ENCODE measurements at regions not wholly inside any gene's neighbourhood (a gene's known extent, or its start where the extent isn't known, plus 50 kb on each side); places are given as distances from the start of the nearest gene placed in this dataset.
"Not testable (repeated sequence)": the region's sequence is repeated elsewhere in the genome, so short reads cannot be mapped to it uniquely, and the experiment has no call there.

GRCh38 chrY:7501236-7501635, 589.7 kb upstream of the AMELY start:
- no peak overlapping the region for H3K27ac Mint-ChIP-seq
- Histone ChIP-seq H3K4me2 (replicated peaks; ENCODE audit: low read depth, low read length, poor library complexity, severe bottlenecking) (no peak overlapping the region), H3K79me2 (ENCODE audit: control insufficient read depth, insufficient read depth, low read length) (no peaks in the 10 kb centered on the region), H3K36me3 (replicated peaks in 1 of 2; ENCODE audit: control extremely low read depth in 1 of 2, control insufficient read depth in 1 of 2, extremely low read depth in 1 of 2, insufficient read depth in 2 of 2, low read length in 1 of 2) (no peaks in the 10 kb centered on the region), H3K27ac (ENCODE audit: low read length in 2 of 2) (no peak overlapping the region), H3K9ac (ENCODE audit: low read length) (no peak overlapping the region), H3K4me1 (ENCODE audit: control insufficient read depth in 2 of 2, insufficient read depth in 2 of 2, low read length in 2 of 2) (no peaks in the 10 kb centered on the region), H2AFZ (ENCODE audit: insufficient read depth, low read depth, low read length, poor library complexity, severe bottlenecking) (no peak overlapping the region), H3K9me3 (ENCODE audit: control extremely low read depth in 1 of 3, control insufficient read depth in 2 of 3, insufficient read depth in 1 of 3, low read length in 2 of 3) (no peaks in the 10 kb centered on the region), H3K4me3 (ENCODE audit: control extremely low read depth in 1 of 5, extremely low read depth in 1 of 5, insufficient read depth in 1 of 5, low read depth in 2 of 5, low read length in 4 of 5) (no peak overlapping the region), H4K20me1 (ENCODE audit: control insufficient read depth, insufficient read depth, low read length, poor library complexity, severe bottlenecking) (no peaks in the 10 kb centered on the region), H3K27me3 (replicated peaks in 1 of 4; ENCODE audit: control extremely low read depth in 1 of 4, control insufficient read depth in 3 of 4, insufficient read depth in 4 of 4, low read length in 3 of 4) (no peaks in the 10 kb centered on the region)
- no peak for TF ChIP-seq CTCF (IDR thresholded peaks at IDR 0.05)
- TF ChIP-seq EZH2 (IDR thresholded peaks at IDR 0.05; ENCODE audit: borderline replicate concordance, insufficient read depth, low read depth, low read length, poor library complexity, severe bottlenecking): no peak
- H3K4me1 Mint-ChIP-seq: no peaks in the 10 kb centered on the region
- no CpG with 5 or more reads among the region's 2 CpGs for WGBS (ENCODE audit: insufficient coverage)
- ChIA-PET CTCF (no interaction called here), POLR2A (no interaction called here)
- intact Hi-C loops (cut with micrococcal nuclease): no loop called here
- DNase-seq (no peak), ATAC-seq (ENCODE audit: low read depth) (no peak)
- H3K4me3 Mint-ChIP-seq: no peak overlapping the region
- no peaks in the 10 kb centered on the region for H3K9me3 Mint-ChIP-seq (ENCODE audit: insufficient read depth)
- peaks cover 8% of the 10 kb centered on the region for H3K27me3 Mint-ChIP-seq

GRCh38 chrY:7496001-7496400, 584.4 kb upstream of the AMELY start:
- H3K27me3 Mint-ChIP-seq: peaks cover 4% of the 10 kb centered on the region
- no peak overlapping the region for H3K27ac ChIP-seq (ENCODE audit: low read length in 2 of 2)
- H4K20me1 ChIP-seq (ENCODE audit: control insufficient read depth, insufficient read depth, low read length, poor library complexity, severe bottlenecking): no peaks in the 10 kb centered on the region
- no peak for ATAC-seq (ENCODE audit: low read depth)
- H3K9ac ChIP-seq (ENCODE audit: low read length): no peak overlapping the region
- H3K4me1 Mint-ChIP-seq: no peaks in the 10 kb centered on the region
- no peak overlapping the region for H3K4me3 Mint-ChIP-seq
- no peaks in the 10 kb centered on the region for H3K4me1 ChIP-seq (ENCODE audit: control insufficient read depth in 2 of 2, insufficient read depth in 2 of 2, low read length in 2 of 2)
- POLR2A ChIA-PET: no interaction called here
- H3K79me2 ChIP-seq (ENCODE audit: control insufficient read depth, insufficient read depth, low read length): no peaks in the 10 kb centered on the region
- H3K4me3 ChIP-seq (ENCODE audit: control extremely low read depth in 1 of 5, extremely low read depth in 1 of 5, insufficient read depth in 1 of 5, low read depth in 2 of 5, low read length in 4 of 5): no peak overlapping the region
- no peaks in the 10 kb centered on the region for H3K36me3 ChIP-seq (replicated peaks in 1 of 2; ENCODE audit: control extremely low read depth in 1 of 2, control insufficient read depth in 1 of 2, extremely low read depth in 1 of 2, insufficient read depth in 2 of 2, low read length in 1 of 2)
- no peak for DNase-seq
- no CpG with 5 or more reads among the region's 1 CpG for WGBS (ENCODE audit: insufficient coverage)
- no peaks in the 10 kb centered on the region for H3K27me3 ChIP-seq (replicated peaks in 1 of 4; ENCODE audit: control extremely low read depth in 1 of 4, control insufficient read depth in 3 of 4, insufficient read depth in 4 of 4, low read length in 3 of 4)
- intact Hi-C loops (cut with micrococcal nuclease): no loop called here
- TF ChIP-seq EZH2 (IDR thresholded peaks at IDR 0.05; ENCODE audit: borderline replicate concordance, insufficient read depth, low read depth, low read length, poor library complexity, severe bottlenecking) (no peak), CTCF (IDR thresholded peaks at IDR 0.05) (no peak)
- H3K9me3 ChIP-seq (ENCODE audit: control extremely low read depth in 1 of 3, control insufficient read depth in 2 of 3, insufficient read depth in 1 of 3, low read length in 2 of 3): no peaks in the 10 kb centered on the region
- no peak overlapping the region for H3K4me2 ChIP-seq (replicated peaks; ENCODE audit: low read depth, low read length, poor library complexity, severe bottlenecking)
- CTCF ChIA-PET: no interaction called here
- H3K27ac Mint-ChIP-seq: no peak overlapping the region
- H3K9me3 Mint-ChIP-seq (ENCODE audit: insufficient read depth): no peaks in the 10 kb centered on the region
- H2AFZ ChIP-seq (ENCODE audit: insufficient read depth, low read depth, low read length, poor library complexity, severe bottlenecking): no peak overlapping the region

- intact Hi-C loops (cut with micrococcal nuclease); H2AFZ ChIP-seq (ENCODE audit: insufficient read depth, low read depth, low read length, poor library complexity, severe bottlenecking); H3K4me3 ChIP-seq (ENCODE audit: control extremely low read depth in 1 of 5, extremely low read depth in 1 of 5, insufficient read depth in 1 of 5, low read depth in 2 of 5, low read length in 4 of 5); H3K4me2 ChIP-seq (replicated peaks; ENCODE audit: low read depth, low read length, poor library complexity, severe bottlenecking); H3K27me3 ChIP-seq (replicated peaks in 1 of 4; ENCODE audit: control extremely low read depth in 1 of 4, control insufficient read depth in 3 of 4, insufficient read depth in 4 of 4, low read length in 3 of 4); H3K36me3 ChIP-seq (replicated peaks in 1 of 2; ENCODE audit: control extremely low read depth in 1 of 2, control insufficient read depth in 1 of 2, extremely low read depth in 1 of 2, insufficient read depth in 2 of 2, low read length in 1 of 2); H3K9me3 ChIP-seq (ENCODE audit: control extremely low read depth in 1 of 3, control insufficient read depth in 2 of 3, insufficient read depth in 1 of 3, low read length in 2 of 3); H3K9ac ChIP-seq (ENCODE audit: low read length); H3K27ac ChIP-seq (ENCODE audit: low read length in 2 of 2); H3K27ac Mint-ChIP-seq; H3K27me3 Mint-ChIP-seq; H3K79me2 ChIP-seq (ENCODE audit: control insufficient read depth, insufficient read depth, low read length); CTCF ChIA-PET; POLR2A ChIA-PET; H3K4me1 Mint-ChIP-seq; H3K4me3 Mint-ChIP-seq; DNase-seq; H4K20me1 ChIP-seq (ENCODE audit: control insufficient read depth, insufficient read depth, low read length, poor library complexity, severe bottlenecking); H3K9me3 Mint-ChIP-seq (ENCODE audit: insufficient read depth); H3K4me1 ChIP-seq (ENCODE audit: control insufficient read depth in 2 of 2, insufficient read depth in 2 of 2, low read length in 2 of 2); ATAC-seq (ENCODE audit: low read depth): not testable (repeated sequence)
- WGBS (ENCODE audit: insufficient coverage): no CpG with 5 or more reads among the region's 8 CpGs
Measured at GRCh38 chrY:7484455-7485285, 573.1 kb upstream of the AMELY start.

All from B cell (primary cell).